ENCODE measurements at regions not wholly inside any gene's neighbourhood (a gene's known extent, or its start where the extent isn't known, plus 50 kb on each side); places are given as distances from the start of the nearest gene placed in this dataset.
A peak's percentile ranks its signal among the peaks of the same experiment; 100 is the strongest.

DNA sequence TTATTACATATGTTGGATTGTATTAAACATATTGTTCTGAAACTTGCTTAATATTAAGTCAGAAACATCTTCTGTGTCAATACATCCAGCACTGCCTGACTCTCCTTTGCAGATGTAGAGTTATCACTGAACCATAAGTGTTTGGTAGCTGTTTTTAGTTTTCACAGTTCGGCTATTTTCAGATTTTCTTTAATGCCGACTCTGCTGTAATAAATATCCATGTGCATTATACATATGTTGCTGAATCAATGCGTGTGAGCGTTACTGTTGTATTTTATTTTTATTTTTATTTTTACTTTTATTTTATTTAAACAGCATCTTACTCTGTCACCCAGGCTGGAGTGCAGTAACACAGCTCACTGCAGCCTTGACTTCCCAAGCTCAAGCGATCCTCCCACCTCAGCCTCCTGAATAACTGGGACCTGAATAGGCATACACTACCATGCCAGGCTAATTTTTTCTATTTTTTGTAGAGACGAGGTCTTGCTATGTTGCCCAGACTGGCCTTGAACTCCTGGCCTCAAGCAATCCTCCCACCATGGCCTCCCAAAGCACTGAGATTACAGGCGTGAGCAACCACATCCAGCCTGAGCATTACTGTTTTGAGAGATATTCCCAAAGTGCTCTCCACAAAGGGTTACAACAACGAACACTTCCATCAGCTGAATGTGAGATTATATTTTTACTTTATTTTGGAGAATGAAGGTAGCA, 50.7 kb upstream of the NOCT start:
- no peak for DNase-seq

DNA sequence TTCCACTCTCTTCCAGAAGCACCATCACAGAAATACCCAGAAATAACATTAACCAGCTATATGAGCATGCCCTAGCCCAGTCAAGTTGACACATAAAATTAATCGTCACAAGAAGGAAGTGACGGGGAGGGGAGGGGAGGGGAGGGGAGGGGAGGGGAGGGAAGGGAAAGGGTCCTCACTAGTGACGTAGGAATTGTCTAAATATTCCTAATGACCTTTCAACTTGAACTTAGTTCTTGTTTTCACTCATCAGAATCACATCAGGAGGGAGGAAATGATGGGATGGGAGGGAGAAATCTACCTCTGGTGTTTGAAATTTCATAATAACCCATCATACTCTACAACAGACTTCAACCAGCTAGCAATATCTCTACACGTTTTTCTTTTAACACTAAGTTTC, 52.2 kb upstream of the NOCT start:
- DNase-seq: no peak

DNA sequence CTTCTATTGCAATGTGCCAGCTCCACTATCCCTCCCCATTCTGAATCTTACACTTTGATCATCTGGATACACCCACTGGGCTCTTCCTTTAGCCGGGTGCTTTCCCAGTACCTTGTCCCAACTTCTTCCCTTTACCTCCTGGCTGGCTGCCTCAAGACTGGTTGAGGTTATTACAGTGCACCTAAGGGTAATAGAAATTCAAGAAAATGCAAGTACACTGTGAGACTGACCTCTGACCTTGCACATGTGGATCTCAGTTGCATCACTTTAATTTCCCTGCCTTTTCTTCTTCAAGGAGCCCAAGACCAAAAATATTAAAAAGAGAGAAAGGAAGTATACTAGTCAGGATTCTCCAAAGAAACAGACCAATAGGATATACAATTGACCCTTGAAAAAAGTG, 53.9 kb upstream of the NOCT start:
- no peak for DNase-seq

DNA sequence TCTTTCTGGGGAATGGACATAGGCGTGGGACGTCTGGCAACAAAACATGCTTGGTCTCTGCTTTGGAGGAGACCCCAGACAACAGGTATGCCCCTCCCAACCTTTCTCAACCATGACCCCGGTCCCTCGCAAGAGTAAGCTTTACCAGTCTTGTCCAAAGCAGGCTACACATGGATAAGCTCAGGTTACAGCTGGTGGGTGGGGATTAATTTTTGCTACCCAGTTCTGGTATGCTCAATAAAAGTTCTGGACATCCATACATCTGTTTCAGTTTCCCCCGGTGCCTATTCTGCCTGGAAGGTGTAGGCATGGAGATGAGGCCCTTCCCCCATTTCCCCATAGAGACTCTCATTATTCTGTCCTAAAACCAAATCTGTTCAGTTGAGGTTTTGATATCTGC, 54.5 kb upstream of the NOCT start:
- DNase-seq: no peak

DNA sequence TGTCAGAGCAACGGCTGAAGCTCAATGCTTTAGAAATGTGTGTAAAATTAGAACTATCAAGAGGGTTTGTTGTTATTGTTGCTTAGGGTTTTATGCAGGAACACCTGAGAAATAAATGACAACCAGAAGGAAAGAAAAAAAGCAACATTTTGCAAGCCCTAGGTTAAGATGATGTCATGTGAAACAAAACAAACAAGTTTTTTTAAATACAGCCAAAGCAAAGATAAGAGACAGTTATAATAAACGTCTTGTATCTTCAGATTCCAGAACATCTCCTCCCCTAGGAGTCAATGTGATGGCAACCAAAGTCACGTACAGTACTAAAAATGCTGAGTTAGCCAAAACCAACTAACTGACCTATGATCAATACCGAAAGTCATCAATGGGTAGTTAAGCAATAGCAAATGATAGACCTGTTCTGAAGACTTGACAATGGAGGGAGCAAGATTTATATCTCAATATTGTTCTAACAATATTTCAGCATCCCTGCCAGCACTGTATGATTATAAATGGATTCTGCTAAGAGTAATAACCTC, 55.3 kb upstream of the NOCT start:
- no peak for DNase-seq

DNA sequence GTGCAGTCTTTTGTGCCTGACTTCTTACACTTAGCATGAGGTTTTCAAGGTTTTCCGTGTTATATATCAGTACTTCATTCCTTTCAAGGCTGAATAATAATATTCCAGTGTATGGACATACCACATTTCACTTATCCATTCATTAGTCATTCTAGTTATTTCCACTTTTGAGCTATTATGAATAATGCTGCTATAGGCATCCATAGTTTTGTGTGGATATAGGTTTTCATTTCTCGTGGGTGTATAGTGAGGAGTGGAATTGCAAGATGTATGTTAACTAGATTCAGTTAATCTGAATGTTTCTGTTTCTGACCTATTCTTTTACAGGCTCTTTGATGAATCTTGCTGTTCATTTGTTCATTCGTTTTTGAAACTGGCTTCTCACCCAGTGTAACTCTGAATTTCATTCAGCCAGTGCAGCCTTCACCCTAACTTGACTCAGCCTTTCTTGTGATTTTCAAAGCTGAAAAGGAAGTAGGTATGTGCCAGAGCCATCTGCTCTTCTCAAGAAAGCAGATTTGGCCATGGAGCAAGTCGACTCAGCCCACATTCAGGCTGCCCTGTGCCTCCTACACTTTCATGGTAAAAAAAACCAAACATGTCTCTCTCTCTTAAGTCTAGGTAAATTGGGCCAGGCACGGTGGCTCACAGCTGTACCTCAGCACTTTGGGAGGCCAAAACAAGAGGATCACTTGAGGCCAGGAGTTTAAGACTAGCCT, 56.3 kb upstream of the NOCT start:
- no peak for DNase-seq

DNA sequence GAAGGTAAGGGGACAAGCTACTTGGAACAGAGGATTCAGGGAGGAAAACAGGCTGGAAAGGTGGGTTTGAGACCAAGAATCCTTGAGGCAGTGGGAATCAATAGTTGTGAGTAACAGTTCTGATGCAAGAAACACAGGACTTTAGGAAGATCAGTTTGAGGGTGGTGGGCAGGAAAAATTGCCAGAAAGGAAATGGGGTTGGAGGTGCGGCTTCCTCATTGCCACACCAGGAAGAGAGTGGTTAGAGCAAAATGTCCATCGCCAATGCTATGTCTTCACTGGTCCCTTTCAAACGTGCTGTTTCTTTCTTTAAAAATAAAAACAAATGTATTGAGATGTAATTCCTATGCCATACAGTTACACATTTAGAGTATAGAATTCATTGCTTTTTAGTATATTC, 57.1 kb upstream of the NOCT start:
- no peak for DNase-seq

DNA sequence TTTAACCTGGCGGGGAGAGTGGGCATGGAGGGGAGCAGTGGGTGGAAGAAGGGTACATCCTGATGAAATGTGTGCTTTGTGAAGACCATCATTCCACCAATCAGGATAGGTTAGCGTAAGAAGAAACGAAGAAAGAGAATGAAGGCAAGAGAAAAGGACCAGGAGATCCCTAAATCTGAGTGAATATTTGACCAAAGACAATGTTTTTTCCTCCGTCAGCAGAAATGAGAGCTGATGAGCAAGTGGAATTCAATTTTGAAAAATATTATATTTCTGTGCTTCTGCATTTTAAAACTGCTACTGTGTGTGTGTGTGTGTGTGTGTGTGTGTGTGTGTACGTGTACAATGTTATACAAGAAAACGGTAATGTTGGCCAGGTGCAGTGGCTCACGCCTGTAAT, 58.3 kb upstream of the NOCT start:
- DNase-seq: no peak

DNA sequence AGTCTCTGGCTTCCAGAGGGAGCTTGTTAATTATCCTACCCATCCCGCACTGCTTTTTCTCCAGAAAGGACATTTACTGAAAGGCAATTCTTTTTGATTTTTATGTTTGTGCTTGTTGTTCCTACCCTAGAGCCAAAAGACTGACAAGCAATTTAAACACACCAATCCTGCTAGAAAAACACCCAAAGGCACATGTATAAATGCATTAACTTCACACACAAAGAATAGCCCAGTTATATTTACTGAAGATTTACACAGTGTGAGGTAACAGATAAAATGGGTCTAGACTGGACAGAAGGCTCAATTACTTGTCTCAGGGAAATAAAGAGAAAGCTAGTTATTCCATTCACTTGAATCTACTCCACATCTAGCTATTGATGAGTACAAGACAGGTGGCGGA, 61.2 kb upstream of the NOCT start:
- DNase-seq: no peak

DNA sequence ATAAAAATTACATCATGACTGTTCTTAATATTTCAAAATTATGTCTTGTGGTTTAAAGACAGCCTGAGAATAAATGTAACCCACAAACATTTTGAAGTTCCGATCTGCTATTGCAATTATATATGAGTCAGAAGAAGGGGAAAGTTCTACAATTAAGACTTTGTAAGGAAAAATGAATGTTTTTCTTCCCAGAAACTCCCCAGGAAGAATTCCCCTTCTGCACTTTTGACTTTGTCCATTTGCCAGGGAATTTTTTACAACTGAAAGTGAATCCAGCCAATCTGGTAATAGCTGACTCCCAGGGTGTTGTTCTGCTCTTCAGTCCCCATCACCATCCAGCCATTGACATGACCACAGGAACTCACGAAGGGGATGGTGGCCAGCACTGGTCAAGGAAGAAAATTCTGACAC, 61.6 kb upstream of the NOCT start:
- no peak for DNase-seq

DNA sequence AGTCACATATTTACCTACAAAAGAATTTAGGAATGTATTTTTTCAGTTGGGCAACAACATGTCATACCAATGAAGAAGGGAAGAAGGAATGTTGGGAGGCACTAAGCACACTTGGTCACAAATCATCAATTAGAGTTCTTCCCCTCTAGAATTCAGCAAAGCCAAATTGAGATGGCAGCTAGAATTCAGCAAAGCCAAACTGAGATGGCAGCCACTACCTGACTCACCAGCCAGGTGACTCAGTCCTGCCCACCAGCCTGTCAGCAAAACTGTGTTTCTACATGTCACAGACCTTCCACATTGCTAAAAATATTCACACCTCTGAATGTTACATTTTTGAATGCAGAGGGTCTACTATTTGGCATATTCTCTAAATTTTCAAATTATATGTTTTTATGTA, 63.2 kb upstream of the NOCT start:
- DNase-seq: peak; percentile 15

DNA sequence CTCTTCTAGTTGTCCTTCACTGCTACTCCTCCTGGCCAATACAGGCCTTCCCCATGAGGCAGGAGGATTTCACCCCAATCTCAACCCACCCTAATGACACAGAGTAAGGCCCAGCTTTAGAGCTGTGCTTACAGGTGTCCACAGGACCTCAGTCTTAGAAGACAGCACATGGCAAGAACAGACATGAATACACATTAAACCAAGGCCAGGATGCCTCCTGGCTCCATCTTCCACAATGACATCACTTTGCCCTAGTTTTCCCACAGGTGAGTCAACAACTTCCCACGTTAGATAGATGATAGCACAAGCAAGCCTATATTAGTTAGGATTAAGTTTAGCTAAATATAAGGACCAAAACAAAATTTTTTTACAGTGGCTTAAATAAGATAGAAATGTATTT, 63.8 kb upstream of the NOCT start:
- DNase-seq: no peak

DNA sequence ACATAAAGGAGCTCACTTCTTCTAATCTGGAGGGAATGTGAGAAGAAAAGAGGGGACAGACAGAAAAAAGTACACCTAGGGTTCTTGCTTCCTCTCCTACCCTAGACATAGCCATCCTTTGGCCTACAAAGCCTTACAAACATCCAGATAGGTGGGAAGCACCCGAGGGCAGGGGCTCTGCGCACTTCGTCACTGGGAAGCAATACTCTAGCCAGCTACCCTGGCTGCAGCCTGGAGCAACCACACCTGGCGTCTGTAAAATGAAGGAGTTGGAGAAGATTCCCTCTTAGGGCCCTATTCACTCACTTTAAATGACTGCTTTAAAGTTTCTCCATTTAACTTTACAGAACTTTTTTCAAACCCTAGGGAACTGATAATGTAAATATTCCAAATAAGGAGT, 65.7 kb upstream of the NOCT start:
- no peak for DNase-seq

DNA sequence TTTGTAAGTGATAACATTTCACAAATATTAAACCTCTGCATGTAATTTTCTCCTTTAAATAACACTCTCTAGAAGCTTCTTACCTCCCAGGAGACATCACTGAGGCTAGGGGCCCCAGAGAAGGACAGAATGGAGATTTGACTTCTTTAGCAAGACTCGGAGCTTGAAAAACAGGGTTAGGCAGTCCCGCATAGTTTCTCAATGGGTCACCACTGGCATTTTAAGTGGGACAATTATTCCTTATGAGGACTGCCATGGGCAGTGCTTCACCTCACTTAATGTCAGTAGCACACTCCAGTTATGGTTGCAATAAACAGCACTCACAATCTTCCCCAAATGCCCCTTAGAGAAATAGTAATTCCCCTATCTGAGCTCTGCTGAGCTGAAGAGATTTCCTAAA, 66.7 kb upstream of the NOCT start:
- DNase-seq: no peak

DNA sequence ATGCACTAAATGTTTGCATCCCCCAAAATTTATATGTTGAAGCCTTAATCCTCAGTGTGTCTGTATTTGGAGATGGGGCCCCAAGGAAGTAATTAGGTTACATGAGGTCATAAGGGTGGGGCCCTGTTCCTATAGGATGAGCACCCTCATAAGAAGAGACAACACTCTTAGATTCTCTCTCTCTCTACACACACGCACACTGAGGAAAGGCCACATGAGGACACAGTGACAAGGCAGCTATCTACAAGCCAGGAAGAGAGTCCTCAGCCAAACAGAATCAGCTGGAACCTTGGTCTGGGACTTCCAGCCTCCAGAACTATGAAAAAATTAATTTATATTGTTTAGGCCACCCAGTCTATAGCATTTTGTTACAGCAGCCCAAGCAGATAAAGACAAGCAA, 69.3 kb upstream of the NOCT start:
- no peak for DNase-seq

DNA sequence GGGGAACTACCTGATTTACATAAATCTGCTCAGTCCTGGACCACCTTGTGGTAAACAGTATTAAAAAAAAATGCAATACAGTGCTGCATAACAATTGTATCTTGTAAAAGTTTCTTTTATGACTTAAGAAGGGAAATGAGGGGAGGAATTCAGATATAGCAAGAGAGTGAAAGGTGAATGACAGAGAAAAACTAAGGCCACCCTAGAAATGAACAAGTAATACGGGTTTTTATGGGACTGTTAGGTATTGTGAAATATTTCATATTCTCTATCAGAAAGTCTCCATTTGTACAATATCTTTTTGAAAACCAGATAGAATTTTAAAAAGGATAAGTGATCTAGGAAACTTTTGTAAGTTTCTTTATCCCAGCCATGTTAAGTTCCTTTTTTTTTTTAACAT, 69.7 kb upstream of the NOCT start:
- no peak for DNase-seq

DNA sequence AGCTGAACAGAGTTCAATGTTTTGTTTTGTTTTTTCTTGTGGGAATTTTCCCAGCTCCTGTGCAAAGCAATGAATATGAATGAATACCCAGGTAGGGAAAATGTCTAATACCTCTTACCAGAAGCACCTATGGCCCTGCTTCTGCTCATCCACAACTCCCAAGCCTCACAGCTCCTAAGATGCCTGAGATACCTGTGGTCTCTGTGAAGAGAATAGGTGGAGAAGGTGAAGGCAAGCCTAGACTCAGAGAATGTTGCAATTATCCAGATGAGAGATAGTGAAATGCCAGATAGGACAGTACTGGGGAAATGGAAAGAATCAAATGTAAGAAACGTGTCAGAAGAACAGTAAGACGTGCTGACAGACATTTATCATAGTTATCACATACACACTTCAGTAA, 70.2 kb upstream of the NOCT start:
- no peak for DNase-seq

DNA sequence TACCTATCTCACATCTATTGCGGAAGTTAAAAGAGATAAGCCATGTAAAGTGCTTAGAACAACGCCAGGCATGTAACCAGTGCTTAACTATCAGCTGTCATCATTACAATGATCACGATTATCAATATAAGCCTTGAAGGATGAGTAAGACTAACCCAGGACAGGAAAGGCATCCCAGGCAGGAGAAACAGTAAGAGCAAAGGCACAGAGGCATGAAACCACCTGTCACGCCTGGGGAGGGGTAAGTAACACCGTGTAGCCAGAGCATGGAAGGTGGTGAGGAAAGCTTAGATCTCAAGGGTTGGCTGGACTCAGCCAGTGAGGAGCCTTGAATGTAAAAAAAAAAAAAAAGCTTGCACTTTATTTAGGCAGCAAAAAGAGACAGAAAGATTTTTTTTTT, 71.7 kb upstream of the NOCT start:
- DNase-seq: no peak

DNA sequence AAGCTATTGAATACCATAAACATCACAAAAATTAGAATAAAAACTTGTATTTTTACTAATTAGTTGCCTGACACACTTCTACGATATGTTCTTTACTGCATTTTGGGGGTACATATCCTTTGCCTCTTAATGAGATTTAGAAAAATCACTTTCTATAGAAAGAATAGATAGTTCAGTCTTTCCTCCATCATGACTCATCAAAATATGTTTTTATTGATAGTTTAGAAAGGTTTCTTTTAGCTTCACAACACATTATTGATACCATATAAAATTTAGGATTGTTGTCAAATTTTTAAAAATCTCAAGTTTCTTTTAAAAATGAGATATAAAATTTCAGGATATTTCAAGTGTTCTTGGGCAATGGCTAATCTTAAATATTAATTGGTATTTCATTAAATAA, 74.5 kb upstream of the NOCT start:
- DNase-seq: no peak

DNA sequence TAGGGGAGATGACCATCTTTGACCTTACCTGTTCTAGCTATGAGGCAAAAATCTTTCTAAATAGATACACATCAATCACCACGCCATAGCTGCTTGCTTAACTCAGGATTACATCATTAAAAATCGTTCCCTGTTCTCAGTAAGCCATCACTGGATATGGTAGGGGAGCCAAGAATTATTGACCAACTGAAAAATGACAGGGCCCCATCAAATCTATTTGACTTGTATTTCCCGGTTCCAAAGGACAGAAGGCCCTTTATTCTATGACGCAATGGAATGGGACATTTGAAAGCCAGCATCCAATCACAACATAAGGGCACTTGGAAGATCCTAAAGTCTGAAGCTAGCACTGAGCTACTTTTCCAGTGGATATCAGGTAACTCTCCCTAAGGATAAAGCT, 75.6 kb upstream of the NOCT start:
- DNase-seq: no peak

DNA sequence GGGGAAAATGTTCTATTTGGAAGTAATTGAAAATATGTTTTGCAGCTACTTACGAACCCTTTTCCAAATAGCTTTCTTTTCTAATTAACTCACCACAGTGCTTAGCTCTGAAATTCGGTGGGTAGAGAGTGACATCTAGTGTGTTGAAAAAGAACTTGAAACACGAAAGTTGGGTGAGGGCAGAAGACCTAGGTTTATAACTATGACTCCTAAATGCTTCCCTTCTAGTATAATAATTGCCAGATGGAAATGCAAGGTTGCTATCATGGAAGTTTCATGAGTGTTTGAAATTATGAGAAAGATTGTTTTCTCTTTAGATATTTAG, 77.3 kb upstream of the NOCT start:
- no peak for DNase-seq

DNA sequence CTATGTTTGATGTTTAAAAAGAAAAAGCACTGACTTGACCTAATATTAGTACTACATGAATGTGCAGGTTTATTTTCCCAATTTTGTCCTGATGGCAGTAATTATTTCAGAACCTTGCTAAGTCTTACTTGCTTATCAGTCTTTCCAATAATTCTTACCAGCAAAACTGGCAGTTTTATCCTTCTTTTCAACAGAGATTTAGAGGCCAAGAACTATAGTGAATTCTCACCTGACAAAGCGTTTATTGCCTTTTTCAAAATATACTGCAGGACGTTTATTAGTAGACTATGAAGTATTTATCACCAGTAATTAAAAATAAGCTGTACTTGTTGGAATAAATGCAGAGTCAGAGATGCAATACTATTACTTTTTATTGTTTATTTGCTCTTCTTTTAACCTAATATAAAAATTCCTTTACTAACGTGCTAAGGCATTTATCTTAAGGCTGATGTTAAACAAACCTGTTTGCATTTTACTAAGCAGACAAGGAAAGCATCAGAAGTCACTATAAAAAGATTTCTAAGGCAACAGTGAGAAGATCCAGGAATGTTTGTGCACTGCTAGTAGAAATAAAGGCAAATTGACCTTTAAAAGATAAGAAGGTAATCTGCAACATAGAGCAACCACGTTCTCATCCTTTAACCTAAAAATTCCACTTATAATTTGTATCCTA, 80.3 kb upstream of the NOCT start:
- no peak for DNase-seq

DNA sequence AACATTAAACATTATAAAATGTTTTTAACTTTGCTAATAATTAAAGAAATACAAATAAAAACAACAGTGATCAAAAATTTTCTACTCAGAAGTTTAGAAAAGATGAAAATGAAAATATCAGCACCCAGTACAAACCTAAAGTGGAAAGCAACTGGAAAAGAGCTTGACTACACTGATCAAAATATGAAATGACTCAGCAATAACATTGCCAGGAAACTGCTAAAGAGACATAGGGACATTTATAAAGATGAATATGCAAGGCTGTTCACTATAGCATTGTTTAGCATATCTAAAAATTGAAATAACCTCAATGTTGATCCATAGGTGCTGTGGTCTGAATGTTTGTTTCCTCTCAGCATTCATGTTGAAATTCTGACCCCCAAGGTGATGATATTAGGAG, 88.5 kb upstream of the NOCT start:
- DNase-seq: no peak

DNA sequence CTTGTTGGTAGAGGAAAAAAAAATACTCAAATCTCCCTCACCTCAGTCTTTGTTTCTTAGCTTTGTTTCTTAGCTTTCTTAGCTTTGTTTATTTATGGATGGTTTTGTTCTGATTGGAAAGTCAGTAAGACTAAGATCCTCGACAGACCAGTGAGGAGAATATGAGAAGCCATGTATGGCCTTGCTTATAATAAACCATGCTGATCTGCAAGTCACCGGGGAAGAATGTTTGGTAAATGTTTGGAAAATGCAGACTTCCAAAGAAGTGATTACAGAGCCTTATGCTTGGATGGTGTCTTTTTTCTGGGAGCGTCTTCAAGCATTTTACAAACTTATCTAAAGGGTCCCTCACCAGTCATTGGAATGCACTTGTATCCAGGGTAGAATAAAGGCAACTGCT, 90.1 kb upstream of the NOCT start:
- no peak for DNase-seq

All from stimulated activated CD4-positive, alpha-beta T cell treated with anti-CD3 and anti-CD28 coated beads, Interleukin-4, amount 100 ng/mL, for 24 hours (primary cell).